Glutamatergic neuron (in vitro differentiated cells): ENCODE measurements at regions not wholly inside any gene's neighbourhood (a gene's known extent, or its start where the extent isn't known, plus 50 kb on each side); places are given as distances from the start of the nearest gene placed in this dataset.

Source experiments
- DNase-seq: peaks from one replicate; pipeline ENCODE4 v3.0.0; 2022
- H3K27ac Mint-ChIP-seq: one replicate; pipeline ENCODE4 v1.8.0; 2020; ENCODE audit warnings: mild to moderate bottlenecking, mixed read lengths, inconsistent platforms; ENCODE audit not compliant: unreplicated experiment
- H3K27me3 Mint-ChIP-seq: one replicate; pipeline ENCODE4 v1.8.0; 2020; ENCODE audit warnings: mild to moderate bottlenecking, moderate library complexity, mixed read lengths, inconsistent platforms; ENCODE audit not compliant: unreplicated experiment
- H3K36me3 Mint-ChIP-seq: one replicate; pipeline ENCODE4 v1.8.0; 2020; ENCODE audit warnings: mild to moderate bottlenecking, mixed read lengths, inconsistent platforms; ENCODE audit not compliant: unreplicated experiment
- H3K4me1 Mint-ChIP-seq: one replicate; pipeline ENCODE4 v1.8.0; 2020; ENCODE audit warnings: mild to moderate bottlenecking, low read depth, mixed read lengths, inconsistent platforms; ENCODE audit not compliant: unreplicated experiment
- H3K4me3 Mint-ChIP-seq: one replicate; pipeline ENCODE4 v1.8.0; 2020; ENCODE audit warnings: mild to moderate bottlenecking, mixed read lengths, inconsistent platforms; ENCODE audit not compliant: unreplicated experiment
- H3K9me3 Mint-ChIP-seq: one replicate; pipeline ENCODE4 v1.8.0; 2020; ENCODE audit warnings: mild to moderate bottlenecking, moderate library complexity, mixed read lengths, inconsistent platforms; ENCODE audit not compliant: unreplicated experiment
- CTCF ChIP-seq: fragments of 200-600 bp; sonication (generic); IDR thresholded peaks from one replicate; pipeline ENCODE4 v1.5.0; 2021; ENCODE audit not compliant: partially characterized antibody, unreplicated experiment

- TF ChIP-seq CTCF = no peak
- Mint-ChIP-seq H3K27me3 (no peaks in the 10 kb centered on the region), H3K4me3 (no peak overlapping the region), H3K27ac (no peak overlapping the region), H3K9me3 (no peaks in the 10 kb centered on the region), H3K4me1 (peaks cover 2% of the 10 kb centered on the region), H3K36me3 (no peaks in the 10 kb centered on the region)
- DNase-seq = no peak
Observed at GRCh38 chr1:118306851-118307250, 121.8 kb upstream of the SPAG17 start.

- Mint-ChIP-seq H3K9me3 (no peaks in the 10 kb centered on the region), H3K27ac (no peak overlapping the region), H3K27me3 (no peaks in the 10 kb centered on the region), H3K4me1 (peaks cover 5% of the 10 kb centered on the region), H3K4me3 (no peak overlapping the region), H3K36me3 (no peaks in the 10 kb centered on the region)
- no peak for DNase-seq
- TF ChIP-seq CTCF = peak; percentile 59
Observed at GRCh38 chr1:118304722-118305359, 119.8 kb upstream of the SPAG17 start.

- no peak for TF ChIP-seq CTCF
- no peak for DNase-seq
- no peak overlapping the region for H3K4me3 Mint-ChIP-seq
- H3K36me3 Mint-ChIP-seq = no peaks in the 10 kb centered on the region
- H3K9me3 Mint-ChIP-seq = no peaks in the 10 kb centered on the region
- H3K27me3 Mint-ChIP-seq = no peaks in the 10 kb centered on the region
- H3K27ac Mint-ChIP-seq = no peak overlapping the region
- peaks cover 5% of the 10 kb centered on the region for H3K4me1 Mint-ChIP-seq
Observed at GRCh38 chr1:118303534-118303933, 118.5 kb upstream of the SPAG17 start.

DNA sequence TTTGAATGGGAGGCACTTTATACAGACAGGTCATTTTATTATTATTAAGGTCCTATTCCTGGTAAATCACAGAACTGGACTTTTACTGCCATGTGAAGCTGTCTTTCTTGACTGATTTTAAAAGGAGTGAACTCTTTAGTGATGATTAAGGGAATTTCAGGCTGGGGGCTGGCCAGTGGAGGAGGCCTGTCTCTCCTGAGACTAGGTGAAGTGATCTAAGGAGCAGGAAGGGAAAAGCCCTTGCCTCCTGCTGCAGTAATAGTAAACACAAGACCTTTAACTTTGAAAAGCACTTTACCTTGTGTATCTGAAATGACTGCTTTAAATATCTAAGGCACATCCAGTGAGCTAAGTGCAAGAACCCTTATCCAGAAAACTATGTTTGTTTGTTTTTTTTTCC, 118.0 kb upstream of the SPAG17 start:
- TF ChIP-seq CTCF = no peak
- Mint-ChIP-seq H3K4me1 (peaks cover 5% of the 10 kb centered on the region), H3K4me3 (no peak overlapping the region), H3K9me3 (no peaks in the 10 kb centered on the region), H3K27ac (no peak overlapping the region), H3K27me3 (no peaks in the 10 kb centered on the region), H3K36me3 (no peaks in the 10 kb centered on the region)
- no peak for DNase-seq

- Mint-ChIP-seq H3K27ac (no peak overlapping the region), H3K4me3 (no peak overlapping the region), H3K4me1 (peaks cover 5% of the 10 kb centered on the region), H3K9me3 (no peaks in the 10 kb centered on the region), H3K36me3 (no peaks in the 10 kb centered on the region), H3K27me3 (no peaks in the 10 kb centered on the region)
- no peak for DNase-seq
- no peak for TF ChIP-seq CTCF
Observed at GRCh38 chr1:118302145-118302544, 117.1 kb upstream of the SPAG17 start.
